ENCODE measurements at regions not wholly inside any gene's neighbourhood (a gene's known extent, or its start where the extent isn't known, plus 50 kb on each side); places are given as distances from the start of the nearest gene placed in this dataset.

GRCh38 chr7:47702080-47702479, 120.2 kb upstream of the TNS3 start:
- Histone ChIP-seq H3K4me1 (ENCODE audit: low read depth) (no peaks in the 10 kb centered on the region), H3K9me3 (no peaks in the 10 kb centered on the region), H3K4me3 (no peak overlapping the region), H3K36me3 (ENCODE audit: low read depth) (no peaks in the 10 kb centered on the region)
- intact Hi-C loops (cut with DNase I, micrococcal nuclease): no loop called here
- no peak for DNase-seq
- peak; percentile 57 for ATAC-seq
- no peak for TF ChIP-seq CTCF (IDR thresholded peaks at IDR 0.05)

- no peak for TF ChIP-seq CTCF (IDR thresholded peaks at IDR 0.05)
- intact Hi-C loops (cut with DNase I, micrococcal nuclease): no loop called here
- ATAC-seq (no peak), DNase-seq (no peak)
- no peaks in the 10 kb centered on the region for H3K4me1 ChIP-seq (ENCODE audit: low read depth)
- H3K4me3 ChIP-seq: no peak overlapping the region
- no peaks in the 10 kb centered on the region for H3K36me3 ChIP-seq (ENCODE audit: low read depth)
- H3K9me3 ChIP-seq: no peaks in the 10 kb centered on the region
These were observed 116.5 kb upstream of the TNS3 start for GRCh38 chr7:47698386-47698785.

- no peak overlapping the region for H3K4me3 ChIP-seq
- TF ChIP-seq CTCF (IDR thresholded peaks at IDR 0.05): no peak
- no peak for ATAC-seq
- no peaks in the 10 kb centered on the region for H3K4me1 ChIP-seq (ENCODE audit: low read depth)
- no peaks in the 10 kb centered on the region for H3K9me3 ChIP-seq
- intact Hi-C loops (cut with DNase I, micrococcal nuclease): no loop called here
- no peak for DNase-seq
- H3K36me3 ChIP-seq (ENCODE audit: low read depth): no peaks in the 10 kb centered on the region
These were observed 115.6 kb upstream of the TNS3 start for GRCh38 chr7:47697543-47697942.

GRCh38 chr7:47696152-47696710, 114.3 kb upstream of the TNS3 start:
- Histone ChIP-seq H3K4me1 (ENCODE audit: low read depth) (no peaks in the 10 kb centered on the region), H3K4me3 (no peak overlapping the region), H3K9me3 (no peaks in the 10 kb centered on the region), H3K36me3 (ENCODE audit: low read depth) (no peaks in the 10 kb centered on the region)
- intact Hi-C loops (cut with DNase I, micrococcal nuclease): no loop called here
- no peak for TF ChIP-seq CTCF (IDR thresholded peaks at IDR 0.05)
- DNase-seq: no peak
- ATAC-seq: no peak

GRCh38 chr7:47693216-47693615, 111.3 kb upstream of the TNS3 start:
- no peaks in the 10 kb centered on the region for H3K9me3 ChIP-seq
- no peaks in the 10 kb centered on the region for H3K36me3 ChIP-seq (ENCODE audit: low read depth)
- intact Hi-C loops (cut with DNase I, micrococcal nuclease): no loop called here
- no peaks in the 10 kb centered on the region for H3K4me1 ChIP-seq (ENCODE audit: low read depth)
- TF ChIP-seq CTCF (IDR thresholded peaks at IDR 0.05): no peak
- no peak for ATAC-seq
- no peak overlapping the region for H3K4me3 ChIP-seq
- no peak for DNase-seq

- no peaks in the 10 kb centered on the region for H3K9me3 ChIP-seq
- no peaks in the 10 kb centered on the region for H3K4me1 ChIP-seq (ENCODE audit: low read depth)
- DNase-seq (no peak), ATAC-seq (no peak)
- TF ChIP-seq CTCF (IDR thresholded peaks at IDR 0.05): no peak
- no peaks in the 10 kb centered on the region for H3K36me3 ChIP-seq (ENCODE audit: low read depth)
- H3K4me3 ChIP-seq: no peak overlapping the region
- intact Hi-C loops (cut with DNase I, micrococcal nuclease): no loop called here
These were observed 110.1 kb upstream of the TNS3 start for GRCh38 chr7:47691988-47692387.
